ENCODE measurements at regions not wholly inside any gene's neighbourhood (a gene's known extent, or its start where the extent isn't known, plus 50 kb on each side); places are given as distances from the start of the nearest gene placed in this dataset.
"Not testable (repeated sequence)": the region's sequence is repeated elsewhere in the genome, so short reads cannot be mapped to it uniquely, and the experiment has no call there.

DNA sequence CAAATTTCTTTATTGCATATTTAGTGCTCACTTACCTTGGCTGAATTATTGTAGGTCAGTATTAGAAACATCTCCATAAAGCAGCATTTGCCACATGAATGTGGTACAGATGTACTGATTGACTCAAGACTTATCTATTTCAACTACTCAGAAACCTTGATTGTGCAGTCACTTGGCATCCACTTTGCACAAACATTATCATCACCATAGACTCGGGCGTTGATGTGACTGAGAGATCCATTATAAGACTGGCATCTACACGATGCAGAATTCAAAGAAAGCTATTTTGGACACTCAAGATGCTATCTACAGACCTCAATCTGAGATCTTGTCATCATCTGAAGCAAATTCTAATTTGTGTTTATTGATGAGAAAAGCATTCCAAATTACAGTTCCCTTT is 102.8 kb upstream of the USP25 start:
- H3K27ac ChIP-seq = no peak overlapping the region
- TF ChIP-seq, protein P1, sequence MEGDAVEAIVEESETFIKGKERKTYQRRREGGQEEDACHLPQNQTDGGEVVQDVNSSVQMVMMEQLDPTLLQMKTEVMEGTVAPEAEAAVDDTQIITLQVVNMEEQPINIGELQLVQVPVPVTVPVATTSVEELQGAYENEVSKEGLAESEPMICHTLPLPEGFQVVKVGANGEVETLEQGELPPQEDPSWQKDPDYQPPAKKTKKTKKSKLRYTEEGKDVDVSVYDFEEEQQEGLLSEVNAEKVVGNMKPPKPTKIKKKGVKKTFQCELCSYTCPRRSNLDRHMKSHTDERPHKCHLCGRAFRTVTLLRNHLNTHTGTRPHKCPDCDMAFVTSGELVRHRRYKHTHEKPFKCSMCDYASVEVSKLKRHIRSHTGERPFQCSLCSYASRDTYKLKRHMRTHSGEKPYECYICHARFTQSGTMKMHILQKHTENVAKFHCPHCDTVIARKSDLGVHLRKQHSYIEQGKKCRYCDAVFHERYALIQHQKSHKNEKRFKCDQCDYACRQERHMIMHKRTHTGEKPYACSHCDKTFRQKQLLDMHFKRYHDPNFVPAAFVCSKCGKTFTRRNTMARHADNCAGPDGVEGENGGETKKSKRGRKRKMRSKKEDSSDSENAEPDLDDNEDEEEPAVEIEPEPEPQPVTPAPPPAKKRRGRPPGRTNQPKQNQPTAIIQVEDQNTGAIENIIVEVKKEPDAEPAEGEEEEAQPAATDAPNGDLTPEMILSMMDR (IDR thresholded peaks at IDR 0.05) = no peak
- TF ChIP-seq ZFX (IDR thresholded peaks at IDR 0.05; ENCODE audit: borderline replicate concordance) = no peak

DNA sequence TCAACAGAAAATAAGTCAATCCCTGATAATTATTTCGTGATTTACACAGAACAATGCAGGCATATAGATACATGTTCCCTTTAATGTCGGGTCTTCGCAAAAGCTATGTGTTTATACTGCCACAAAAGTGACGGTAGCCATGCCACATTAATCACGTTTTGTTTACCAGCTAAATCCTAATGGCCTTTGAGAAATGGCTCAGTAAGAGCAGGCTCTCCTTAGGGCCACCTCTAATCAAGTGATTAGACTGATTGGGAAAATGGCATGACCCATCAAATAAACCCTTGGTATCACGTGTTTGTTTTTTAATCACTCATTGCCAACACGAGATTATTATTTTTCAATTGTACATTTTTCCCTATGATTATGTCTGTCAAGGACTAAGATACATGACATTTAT is 102.0 kb upstream of the USP25 start:
- H3K27ac ChIP-seq = no peak overlapping the region
- TF ChIP-seq, protein P1 (IDR thresholded peaks at IDR 0.05) = no peak

DNA sequence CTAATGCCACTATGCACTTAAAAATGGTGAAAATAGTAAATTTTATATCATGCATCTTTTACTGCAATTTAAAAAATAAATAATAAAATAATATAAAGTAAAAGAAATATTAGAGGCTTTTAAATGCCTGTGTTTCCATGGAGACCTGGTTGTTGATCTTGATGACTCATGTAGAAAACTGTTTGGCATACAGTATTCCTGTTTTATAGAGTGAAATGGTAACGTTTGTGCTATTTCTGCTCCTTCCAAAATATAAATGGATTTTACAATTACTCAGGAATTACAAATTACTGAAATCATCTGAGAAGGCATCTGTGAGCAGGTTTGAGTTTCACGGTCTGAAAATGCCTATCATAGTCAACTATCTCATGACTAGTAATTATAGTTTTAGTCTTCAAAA is 98.4 kb upstream of the USP25 start:
- no peak for TF ChIP-seq ZFX (IDR thresholded peaks at IDR 0.05; ENCODE audit: borderline replicate concordance)
- TF ChIP-seq, protein P1 (IDR thresholded peaks at IDR 0.05) = no peak
- H3K27ac ChIP-seq = no peak overlapping the region

DNA sequence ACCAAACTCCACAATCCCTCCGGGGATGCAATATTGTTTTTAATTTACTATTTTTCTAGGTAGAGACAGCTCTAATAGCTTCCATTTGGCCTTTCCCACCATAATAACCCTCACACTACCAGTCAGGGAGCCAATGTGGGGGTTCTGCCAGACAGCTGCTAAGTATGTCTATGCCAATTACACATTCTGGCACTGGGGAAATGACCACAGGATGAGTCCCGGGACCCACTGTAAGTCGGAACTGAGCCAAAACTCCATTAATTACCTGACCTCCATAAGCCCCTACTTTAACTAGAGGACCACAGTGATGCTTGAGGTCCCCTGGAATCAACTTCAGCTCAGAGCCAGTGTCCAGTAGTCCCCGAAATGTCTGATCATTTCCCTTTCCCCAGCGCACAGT is 95.2 kb upstream of the USP25 start:
- H3K27ac ChIP-seq = not testable (repeated sequence)

DNA sequence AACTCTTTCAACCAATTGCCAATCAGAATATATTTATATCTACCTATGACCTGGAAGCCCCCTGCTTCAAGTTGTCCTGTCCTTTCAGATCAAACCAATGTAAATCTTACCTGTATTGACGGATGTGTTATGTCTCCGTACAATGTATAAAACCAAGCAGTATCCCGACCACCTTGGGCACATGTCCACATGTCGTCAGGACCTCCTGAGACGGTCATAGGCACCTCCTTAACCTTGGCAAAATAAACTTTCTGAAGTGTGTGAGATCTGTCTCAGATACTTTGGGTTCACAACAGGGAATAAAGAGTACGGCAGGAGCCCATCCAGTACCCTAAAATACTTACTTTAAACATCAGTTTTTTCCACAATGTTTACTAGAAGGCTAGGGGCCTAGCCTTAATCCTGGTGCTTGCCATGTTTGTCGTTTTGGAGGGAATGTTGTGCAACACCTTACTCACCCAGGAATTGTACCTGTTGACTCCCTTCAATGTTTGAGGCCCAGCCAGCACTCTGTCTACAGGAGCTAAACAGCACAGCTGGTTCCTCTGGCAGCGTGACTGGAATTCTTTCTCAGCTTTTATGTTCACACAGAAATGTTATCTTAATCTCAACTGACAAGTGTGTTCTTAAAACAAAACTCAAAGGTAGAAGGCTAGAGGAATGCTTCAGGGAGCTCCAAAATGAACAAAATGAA is 90.8 kb upstream of the USP25 start:
- H3K27ac ChIP-seq = no peak overlapping the region
- TF ChIP-seq, protein P1 (IDR thresholded peaks at IDR 0.05) = no peak
- no peak for TF ChIP-seq ZFX (IDR thresholded peaks at IDR 0.05; ENCODE audit: borderline replicate concordance)

DNA sequence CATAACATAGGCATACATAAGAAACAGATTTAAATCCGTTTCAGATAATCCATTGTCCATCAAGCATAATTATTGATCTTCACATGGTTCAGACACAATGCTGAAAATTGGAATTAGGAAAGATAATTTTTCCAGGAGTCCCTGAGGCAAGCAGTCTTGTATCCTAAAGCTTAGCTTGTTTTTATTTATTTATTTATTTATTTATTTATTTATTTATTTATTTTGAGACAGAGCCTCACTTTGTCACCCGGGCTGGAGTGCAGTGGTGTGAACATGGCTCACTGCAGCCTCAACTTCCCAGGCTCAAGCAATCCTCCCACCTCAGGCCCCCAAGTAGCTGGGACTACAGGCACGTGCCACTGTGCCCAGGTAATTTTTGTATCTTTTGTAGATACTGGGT is 89.7 kb upstream of the USP25 start:
- H3K27ac ChIP-seq = not testable (repeated sequence)

DNA sequence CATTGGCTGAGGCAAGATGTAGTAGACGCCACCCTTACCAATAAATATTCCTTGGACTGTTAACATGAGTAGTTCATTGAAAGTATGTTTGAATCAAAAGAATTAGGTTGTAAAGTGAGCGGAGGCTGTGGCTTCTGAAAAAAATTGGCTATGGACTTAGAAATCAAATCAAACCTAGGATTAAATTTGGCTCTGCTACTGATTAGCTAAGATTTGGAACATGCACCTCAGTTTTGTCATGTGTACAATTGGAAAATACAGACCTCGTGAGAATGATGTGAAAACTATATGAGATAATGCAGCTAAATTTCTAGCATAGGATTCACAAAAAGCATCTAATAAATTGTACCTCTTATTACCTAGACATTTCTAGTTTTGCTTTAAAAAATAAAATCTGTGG is 85.3 kb upstream of the USP25 start:
- no peak for TF ChIP-seq ZFX (IDR thresholded peaks at IDR 0.05; ENCODE audit: borderline replicate concordance)
- TF ChIP-seq, protein P1 (IDR thresholded peaks at IDR 0.05) = no peak
- H3K27ac ChIP-seq = no peak overlapping the region

DNA sequence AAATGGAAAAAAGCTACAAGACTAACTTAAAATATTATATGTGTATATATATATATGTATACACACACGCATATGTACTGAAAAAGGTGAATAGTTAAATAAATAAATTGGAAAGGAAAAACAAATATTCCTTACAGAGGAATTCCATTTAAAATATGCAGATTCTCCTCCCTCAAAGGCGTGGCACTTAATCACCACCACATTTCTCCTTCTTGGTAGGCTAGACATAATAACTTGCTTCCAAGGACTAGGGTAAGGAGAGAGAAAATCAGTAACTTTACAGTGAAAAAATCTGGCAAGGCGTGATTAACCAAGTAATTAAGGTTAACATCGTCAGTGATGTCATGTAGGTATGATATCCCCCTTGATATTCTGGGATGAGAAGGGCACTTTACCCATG is 84.0 kb upstream of the USP25 start:
- no peak overlapping the region for H3K27ac ChIP-seq
- TF ChIP-seq ZFX (IDR thresholded peaks at IDR 0.05; ENCODE audit: borderline replicate concordance) = no peak
- TF ChIP-seq, protein P1 (IDR thresholded peaks at IDR 0.05) = no peak
